Tibial nerve (tissue), 4 donors: ENCODE measurements at regions not wholly inside any gene's neighbourhood (a gene's known extent, or its start where the extent isn't known, plus 50 kb on each side); places are given as distances from the start of the nearest gene placed in this dataset.

ENCODE experiments used
- EP300 ChIP-seq, 2 donors: sonication (generic); formaldehyde crosslinking; IDR thresholded peaks; one replicate each; pipeline ENCODE4 v1.6.1; 2017; ENCODE audit warnings: antibody characterized with exemption in 2 of 2, mild to moderate bottlenecking in 1 of 2
- POLR2A ChIP-seq, 2 donors: fragments of 450-650 bp; IDR thresholded peaks; one replicate each; pipeline ENCODE4 v1.6.1; 2017; ENCODE audit warnings: antibody characterized with exemption in 2 of 2, mild to moderate bottlenecking in 2 of 2, moderate library complexity in 2 of 2
- TF ChIP-seq, protein P1 (sequence below), 5 experiments: fragments of 200-600 bp in 3 of 5; fragments of 450-650 bp in 2 of 5; sonication (generic) in 3 of 5; IDR thresholded peaks; one replicate each; pipeline ENCODE4 v1.5.1; 2016 to 2019; ENCODE audit warnings: antibody characterized with exemption in 5 of 5, mild to moderate bottlenecking in 3 of 5, moderate library complexity in 2 of 5

DNA sequence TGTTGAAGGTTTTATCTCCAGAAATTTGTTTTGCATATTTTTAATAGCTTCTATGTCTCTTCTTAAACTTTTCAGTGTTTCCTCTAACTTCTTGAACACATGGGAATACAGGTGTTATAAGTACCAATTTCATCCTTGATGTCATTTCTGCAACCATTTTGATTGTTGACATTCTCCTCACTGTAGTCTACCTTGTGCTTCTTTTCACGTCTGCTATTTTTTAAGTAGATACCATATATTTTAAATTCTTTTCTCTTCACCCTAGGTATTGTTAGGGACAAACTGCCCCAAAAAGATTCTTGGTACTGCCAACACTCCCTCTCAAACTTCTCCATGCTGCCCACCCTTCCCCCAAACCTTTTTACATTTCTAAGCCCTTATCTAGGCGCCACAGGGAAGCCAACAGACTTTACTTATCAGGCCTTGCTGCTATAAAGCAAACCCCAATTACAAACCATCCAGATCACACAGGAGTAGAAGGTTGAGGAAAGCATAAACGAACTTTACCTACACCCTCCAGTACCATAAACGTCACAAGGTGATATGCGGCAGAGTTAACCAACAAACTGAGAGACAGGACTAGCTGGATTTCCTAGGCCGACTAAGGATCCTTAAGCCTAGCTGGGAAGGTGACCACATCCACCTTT is 1165.3 kb downstream of the TAF11L14 start:
- TF ChIP-seq, protein P1, sequence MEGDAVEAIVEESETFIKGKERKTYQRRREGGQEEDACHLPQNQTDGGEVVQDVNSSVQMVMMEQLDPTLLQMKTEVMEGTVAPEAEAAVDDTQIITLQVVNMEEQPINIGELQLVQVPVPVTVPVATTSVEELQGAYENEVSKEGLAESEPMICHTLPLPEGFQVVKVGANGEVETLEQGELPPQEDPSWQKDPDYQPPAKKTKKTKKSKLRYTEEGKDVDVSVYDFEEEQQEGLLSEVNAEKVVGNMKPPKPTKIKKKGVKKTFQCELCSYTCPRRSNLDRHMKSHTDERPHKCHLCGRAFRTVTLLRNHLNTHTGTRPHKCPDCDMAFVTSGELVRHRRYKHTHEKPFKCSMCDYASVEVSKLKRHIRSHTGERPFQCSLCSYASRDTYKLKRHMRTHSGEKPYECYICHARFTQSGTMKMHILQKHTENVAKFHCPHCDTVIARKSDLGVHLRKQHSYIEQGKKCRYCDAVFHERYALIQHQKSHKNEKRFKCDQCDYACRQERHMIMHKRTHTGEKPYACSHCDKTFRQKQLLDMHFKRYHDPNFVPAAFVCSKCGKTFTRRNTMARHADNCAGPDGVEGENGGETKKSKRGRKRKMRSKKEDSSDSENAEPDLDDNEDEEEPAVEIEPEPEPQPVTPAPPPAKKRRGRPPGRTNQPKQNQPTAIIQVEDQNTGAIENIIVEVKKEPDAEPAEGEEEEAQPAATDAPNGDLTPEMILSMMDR (IDR thresholded peaks at IDR 0.05) = no peak
- TF ChIP-seq POLR2A (IDR thresholded peaks at IDR 0.05) (no peak), EP300 (IDR thresholded peaks at IDR 0.05) (no peak)
